Suprapubic skin (tissue), 4 donors: ENCODE measurements at regions not wholly inside any gene's neighbourhood (a gene's known extent, or its start where the extent isn't known, plus 50 kb on each side); places are given as distances from the start of the nearest gene placed in this dataset.

Source experiments
- CTCF ChIP-seq, 2 donors: fragments of 200-600 bp in 1 of 2; fragments of 450-650 bp in 1 of 2; sonication (generic) in 1 of 2; IDR thresholded peaks; one replicate each; pipeline ENCODE4 v1.5.1; 2016 to 2019; ENCODE audit warnings: antibody characterized with exemption in 2 of 2, mild to moderate bottlenecking in 1 of 2, moderate library complexity in 1 of 2
- POLR2A ChIP-seq, 2 donors: fragments of 450-650 bp; IDR thresholded peaks; one replicate each; pipeline ENCODE4 v1.6.1; 2017; ENCODE audit warnings: antibody characterized with exemption in 2 of 2, mild to moderate bottlenecking in 2 of 2, moderate library complexity in 2 of 2
- POLR2AphosphoS5 ChIP-seq, 3 donors: sonication (generic); formaldehyde crosslinking; IDR thresholded peaks; one replicate each; pipeline ENCODE4 v1.6.1; 2017; ENCODE audit warnings: antibody characterized with exemption in 3 of 3

GRCh38 chr9:6147846-6148245 lies 67.8 kb upstream of the IL33 start:
- TF ChIP-seq POLR2A (IDR thresholded peaks at IDR 0.05) (no peak), CTCF (IDR thresholded peaks at IDR 0.05) (no peak), POLR2AphosphoS5 (IDR thresholded peaks at IDR 0.05) (no peak)
